Stimulated activated CD4-positive, alpha-beta T cell treated with anti-CD3 and anti-CD28 coated beads, Interleukin-12 subunit alpha, Interleukin-12 subunit beta, amount 100 ng/mL, for 24 hours (primary cell): ENCODE measurements at regions not wholly inside any gene's neighbourhood (a gene's known extent, or its start where the extent isn't known, plus 50 kb on each side); places are given as distances from the start of the nearest gene placed in this dataset.
A peak's percentile ranks its signal among the peaks of the same experiment; 100 is the strongest.
"Not testable (repeated sequence)": the region's sequence is repeated elsewhere in the genome, so short reads cannot be mapped to it uniquely, and the experiment has no call there.

Source experiments
- DNase-seq, 2 experiments: peaks; one replicate each; pipeline ENCODE4 v3.0.0-alpha.2; 2020; ENCODE audit warnings: low read depth in 2 of 2

DNA sequence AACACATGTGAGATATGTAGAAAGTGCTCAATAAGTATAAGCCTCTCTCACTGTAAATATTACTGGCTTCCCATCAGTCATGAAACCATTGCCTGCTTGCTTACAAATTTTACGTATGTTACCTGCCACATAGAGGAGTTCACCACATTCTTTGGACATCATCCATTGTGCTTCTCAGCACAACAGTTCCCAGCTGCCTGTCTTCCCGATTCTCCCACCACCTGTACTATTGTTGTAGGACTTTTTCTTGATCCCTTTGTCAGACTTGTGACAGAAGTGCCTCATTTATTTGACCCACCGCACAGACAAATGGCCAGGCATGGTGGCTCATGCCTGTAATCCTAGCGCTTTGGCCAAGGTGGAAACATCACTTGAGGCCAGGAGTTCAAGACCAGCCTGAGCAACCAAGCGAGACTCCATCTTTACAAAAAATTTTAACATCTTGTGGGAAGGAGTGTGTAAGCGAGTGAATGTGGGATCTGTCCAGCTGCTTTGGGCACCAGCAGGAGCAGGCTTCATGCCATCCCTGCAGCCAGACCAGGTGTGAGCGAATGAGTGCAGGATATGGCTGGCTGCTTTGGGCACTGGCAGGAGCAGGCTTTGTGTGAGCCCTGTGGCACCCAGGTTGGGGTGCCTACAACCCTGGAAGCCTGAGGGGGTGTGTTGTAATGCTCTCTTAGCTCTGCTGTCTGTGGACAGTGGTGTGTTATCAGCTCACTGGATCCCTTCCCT, 139.9 kb upstream of the ELL2 start:
- DNase-seq, result no peak

DNA sequence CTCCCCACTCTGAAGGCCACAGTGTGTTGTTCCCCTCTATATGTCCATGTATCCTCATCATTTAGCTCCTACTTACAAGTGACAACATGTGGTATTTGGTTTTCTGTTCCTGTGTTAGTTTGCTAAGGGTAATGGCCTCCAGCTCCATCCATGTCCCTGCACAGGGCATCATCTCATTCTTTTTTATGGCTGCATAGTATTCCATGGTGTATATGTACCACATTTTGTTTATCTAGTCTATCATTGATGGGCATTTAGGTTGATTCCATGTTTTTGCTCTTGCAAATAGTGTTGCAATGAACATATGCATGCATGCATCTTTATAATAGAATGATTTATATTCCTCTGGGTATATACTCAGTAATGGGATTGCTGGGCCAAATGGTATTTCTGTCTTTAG, 135.8 kb upstream of the ELL2 start:
- DNase-seq, result not testable (repeated sequence)

DNA sequence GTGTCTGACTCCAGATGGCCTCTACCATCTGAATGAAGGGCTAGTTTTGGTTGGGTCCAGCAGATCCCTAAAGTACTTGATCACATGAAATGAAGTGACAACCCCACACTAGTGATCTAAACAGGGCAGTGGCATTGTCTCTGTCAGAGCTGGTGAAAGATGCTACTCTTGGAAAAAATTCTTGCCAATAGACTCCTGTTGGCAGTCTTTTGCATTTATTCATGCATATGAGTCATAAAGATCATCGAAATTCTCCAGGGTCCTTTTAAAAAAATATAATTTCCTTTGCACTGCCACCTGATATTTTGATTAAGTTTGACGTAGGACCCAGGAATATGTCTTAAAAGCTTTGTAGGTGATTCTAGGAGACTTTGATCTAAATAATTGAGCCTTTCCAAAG, 135.1 kb upstream of the ELL2 start:
- DNase-seq, result no peak

DNA sequence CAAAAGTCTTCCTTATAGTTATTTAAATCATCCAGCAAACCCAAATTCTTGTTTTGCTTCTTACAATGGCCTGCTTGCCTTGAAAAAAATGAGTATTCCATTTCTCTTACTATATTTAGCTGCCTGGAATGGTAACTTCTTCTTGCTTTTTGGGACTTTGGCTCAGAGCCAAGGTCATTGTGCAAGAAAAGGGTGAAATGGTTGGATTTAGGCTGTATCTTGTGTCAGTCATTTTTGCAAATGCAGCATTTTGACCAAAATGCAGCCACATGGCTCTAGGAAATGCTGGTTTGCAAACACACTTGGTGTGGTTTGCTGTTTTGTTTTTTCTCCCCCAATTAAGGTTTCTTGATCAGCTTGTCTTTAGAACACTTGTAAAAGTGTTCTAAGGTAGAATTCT, 133.3 kb upstream of the ELL2 start:
- no peak for DNase-seq

DNA sequence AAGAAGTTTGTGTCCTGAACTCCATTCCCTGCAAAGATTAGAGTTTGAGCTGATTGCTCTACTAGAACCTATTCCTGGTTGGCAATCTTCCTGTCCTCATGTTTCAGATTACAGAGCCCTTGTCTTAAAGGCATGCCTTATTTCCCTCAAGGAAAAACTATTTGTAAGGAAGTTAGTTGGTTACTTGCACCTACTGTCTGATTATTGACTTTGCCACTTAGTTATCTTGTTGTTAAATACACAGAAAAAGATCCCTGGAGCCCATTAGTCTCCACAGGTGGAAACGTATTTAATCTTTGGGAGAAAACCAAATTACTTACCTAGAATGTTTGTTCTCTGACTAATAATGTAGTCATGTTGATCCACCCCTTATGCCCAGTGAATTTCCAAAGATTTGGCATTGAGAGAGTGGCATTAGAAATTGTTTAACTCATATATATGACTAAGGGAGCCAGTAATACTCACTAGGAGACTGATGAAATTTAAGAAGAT, 132.3 kb upstream of the ELL2 start:
- no peak for DNase-seq

DNA sequence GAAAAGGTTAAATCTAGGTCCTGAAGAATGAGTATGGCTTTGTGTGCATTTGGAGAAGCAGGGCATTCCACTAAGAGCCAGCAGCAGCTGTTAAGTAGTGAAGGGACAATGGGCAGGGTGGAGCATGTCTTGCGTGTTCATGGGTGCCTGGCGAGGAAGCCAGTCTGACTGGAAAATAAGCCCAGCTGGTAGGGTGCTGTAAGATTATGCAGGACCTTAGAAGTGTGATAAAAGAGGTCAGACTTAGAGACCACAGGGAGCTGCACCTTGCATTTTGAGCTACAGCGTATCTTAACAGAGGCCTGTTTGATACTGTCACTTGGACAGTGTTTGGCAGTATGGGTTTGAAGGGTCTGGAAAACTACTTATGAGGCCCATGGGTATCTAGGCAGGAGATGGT, 131.7 kb upstream of the ELL2 start:
- DNase-seq, result no peak

DNA sequence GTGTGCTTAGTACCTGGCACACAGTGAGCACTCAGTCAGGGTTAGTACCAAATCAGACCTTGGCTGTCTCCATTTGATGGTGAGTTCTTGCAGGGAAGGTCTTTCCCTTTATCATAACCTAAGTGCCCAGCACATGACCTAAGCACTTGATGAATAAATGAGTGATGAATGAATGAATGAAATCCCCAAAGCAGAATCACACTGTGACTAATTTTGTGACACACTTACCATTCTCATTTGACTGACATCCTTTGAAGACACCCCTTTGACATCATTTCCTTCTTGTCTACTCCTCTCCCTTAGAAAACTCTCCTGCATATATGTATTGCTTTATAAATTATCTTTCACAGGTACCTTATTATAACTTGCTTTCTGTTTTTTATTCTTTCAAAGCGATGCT, 130.2 kb upstream of the ELL2 start:
- no peak for DNase-seq

DNA sequence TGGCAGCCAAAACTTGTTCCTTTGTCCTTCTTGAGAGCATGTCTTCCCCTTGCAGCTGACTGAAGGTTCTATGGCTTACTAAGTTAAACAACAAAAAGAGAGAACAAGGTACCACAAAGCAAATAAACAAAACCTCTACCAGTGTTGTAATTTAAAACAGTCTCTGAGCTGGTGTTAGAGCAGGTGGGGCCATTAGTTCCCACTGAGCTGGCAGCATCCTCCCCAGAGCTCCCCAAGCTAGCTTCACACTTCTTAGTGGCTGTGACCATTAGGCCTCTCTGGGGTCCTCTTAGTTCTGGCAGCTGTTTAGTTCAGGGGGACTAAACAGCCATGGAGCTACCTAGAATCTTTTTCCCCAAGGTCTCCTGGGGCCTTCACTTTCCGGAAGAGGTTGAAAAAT, 128.6 kb upstream of the ELL2 start:
- DNase-seq, result no peak

DNA sequence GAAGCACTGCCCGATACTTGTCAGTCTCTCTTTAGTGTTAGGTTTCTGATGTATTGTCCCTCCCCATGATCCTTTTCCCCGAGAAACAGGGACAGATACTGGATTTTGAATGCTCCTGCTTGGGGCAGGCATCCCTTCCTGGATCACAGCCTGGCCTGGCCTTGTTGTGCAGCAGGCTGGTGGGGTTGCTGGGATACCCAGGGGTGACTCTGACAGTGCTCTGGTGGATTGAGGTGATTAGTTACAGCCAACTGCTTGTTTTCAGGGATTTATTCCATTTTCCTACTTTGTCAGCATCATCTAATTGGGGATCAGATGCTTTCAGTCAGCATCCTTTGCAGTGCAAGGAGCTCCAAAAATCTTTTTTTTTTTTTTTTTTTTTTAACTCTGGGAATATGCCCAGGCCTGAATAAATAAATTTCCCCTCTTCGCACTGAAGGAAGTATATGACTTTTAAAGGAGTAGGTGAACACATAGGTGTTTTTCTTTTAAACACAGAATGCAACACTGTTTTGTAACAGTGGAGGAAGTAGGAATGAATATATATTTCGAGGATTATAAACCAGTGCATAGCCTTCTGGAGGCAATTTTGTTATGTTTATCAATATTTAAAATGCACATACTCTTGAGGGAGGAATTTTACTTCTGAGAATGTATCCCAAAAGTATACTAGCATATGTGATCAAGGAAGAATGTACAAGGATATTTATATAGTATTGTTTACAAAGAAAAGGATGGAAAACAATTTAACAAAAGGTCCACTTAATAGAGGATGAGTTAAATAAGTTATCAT, 127.3 kb upstream of the ELL2 start:
- no peak for DNase-seq

DNA sequence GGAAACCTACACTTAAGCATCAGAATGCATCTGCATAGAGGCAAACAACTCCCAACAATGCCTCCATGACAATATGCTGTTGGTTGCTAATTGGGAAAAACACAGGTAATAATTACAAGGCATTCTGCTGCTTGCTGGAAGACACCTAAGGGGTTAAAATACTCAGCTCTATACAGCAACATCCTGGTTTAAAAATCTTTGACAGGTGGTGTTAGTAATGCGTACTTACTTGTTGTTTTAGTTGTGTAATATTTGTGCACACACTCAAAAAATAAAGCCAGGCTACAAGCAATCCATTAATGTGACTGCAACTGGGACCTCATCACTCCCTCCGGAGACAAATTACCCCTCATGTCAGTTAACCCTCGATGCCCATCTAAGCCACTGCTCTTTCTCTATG, 126.3 kb upstream of the ELL2 start:
- DNase-seq, result no peak

DNA sequence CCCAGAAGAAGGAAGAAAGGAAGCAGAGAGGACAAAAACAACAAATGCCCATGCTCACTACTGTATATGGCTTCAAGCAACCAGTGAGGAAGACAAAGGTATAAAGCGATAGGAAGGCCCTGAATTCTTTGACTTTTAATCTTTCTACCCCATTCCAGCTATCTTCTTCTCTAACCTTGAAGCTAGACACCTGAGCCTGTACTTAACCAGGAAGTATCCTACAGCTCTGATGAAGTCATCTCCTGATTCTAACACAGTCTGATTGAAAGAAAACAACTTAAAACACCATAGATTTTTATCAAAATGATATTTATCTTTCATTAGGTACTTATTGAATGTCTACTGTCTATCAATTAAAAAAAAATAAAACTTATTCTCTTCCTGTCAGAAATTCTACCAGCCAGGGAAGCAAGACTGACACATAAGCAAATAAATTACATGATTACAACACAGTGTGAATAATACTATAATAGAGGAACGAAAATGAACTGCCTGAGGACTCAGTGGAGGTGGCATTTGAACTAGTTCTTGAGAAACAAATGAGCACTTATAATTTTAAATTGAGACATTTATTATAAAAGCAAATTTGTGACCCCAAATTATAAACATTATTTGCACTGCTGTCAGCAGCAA, 123.3 kb upstream of the ELL2 start:
- no peak for DNase-seq

DNA sequence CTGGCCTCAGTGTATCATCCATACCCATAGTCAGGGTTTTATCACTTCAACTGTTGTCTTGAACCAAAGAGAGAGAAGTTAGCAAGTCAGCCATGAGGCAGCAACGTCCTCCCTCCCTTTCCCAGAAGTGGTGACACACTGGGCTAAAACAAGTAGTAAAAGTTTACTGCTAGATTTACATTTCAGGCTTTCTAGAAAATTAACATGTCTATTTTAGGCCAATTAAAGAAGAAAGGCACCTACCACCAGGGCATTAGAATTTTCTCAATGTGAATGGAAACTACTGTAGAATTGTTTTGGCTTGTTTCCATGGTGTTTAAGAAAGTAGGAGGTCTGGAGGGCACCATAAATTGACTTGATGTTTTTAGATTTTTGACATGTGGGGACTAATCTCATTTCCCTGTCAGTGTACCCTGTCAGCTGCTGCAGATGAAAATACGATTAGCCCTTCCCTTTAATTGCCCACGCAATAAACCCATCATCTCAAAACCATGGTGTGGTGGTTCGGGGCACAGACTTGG, 121.8 kb upstream of the ELL2 start:
- DNase-seq, result no peak

DNA sequence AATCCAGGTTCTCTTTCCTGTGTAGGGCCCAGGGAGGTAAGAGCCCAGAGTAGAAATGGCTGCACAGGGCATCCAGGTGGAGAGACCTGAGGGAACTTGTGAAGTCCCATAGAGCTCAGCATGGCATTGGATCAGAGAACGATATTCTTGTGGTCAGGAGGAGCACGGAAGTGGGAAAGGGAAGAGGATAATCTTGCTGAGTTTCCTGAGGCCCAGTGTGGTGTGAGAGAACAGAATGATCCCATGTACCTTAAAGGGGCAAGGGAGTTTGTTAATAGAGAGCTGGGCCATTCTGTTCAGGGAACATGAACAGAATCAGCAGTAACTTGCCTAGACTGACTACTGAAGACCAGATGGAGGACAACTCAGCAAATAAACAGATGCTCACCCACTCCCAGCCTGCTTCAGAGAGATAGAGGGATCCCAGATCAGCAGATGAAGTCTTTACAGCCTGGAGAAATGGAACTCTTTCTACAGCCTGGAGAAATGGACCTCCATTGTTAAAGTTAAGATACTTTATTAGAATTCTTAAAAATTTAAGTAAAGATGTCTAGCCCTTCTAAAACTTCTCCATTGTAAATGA, 119.7 kb upstream of the ELL2 start:
- no peak for DNase-seq

DNA sequence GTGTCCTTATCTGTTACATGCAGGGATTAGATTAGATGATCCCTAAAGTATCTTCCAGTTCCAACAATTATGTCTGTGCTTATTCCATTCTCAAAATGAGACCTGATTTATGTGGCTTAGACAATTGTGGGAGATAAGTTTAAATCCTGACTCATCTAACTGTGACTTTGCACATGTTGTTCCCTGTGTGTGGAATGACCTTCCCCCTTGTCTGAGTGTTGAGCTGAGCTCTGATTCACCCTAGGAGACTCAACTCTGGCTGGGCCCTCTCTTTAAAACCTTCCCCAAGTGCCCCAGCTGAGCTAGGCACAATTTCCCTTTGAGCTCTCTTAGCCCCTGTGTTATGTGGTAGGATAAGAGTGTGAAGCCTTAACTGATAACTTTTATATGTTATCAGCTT, 118.9 kb upstream of the ELL2 start:
- no peak for DNase-seq

DNA sequence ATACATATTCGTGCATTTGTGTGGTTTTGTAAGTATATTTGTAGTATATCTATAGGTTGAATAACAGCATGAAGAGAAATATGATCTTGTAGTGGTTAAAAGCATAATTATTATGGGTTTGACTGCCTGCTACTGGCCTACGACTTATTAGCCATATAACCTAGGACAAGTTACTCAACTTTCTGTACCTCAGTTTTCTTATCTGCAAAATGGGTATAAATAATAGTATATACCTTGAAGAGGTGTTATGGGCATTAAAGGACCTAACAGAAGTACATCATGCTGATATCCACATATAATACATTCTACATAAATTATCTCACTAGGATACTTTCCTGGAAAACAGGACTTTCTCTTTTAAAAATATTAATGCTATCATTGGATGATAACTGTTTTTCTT, 118.3 kb upstream of the ELL2 start:
- DNase-seq, result no peak

DNA sequence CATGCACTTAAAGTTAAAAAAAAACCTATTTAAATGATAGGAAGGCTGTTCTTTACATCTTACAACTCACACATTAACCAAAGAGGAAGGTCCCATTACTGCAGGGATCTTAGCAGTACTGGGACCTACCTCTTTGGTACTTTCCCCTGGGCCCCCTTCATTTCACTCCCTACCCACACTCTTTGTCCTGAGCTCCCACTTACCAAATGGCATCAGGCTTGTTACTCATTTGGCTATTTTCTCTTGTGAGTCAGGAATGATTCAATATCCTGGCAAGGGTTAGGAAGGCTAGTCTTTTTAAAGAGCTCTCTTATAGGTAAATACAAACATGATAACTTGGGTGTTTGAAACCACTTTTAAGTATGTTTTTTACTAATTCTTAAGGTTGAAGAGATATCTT, 117.4 kb upstream of the ELL2 start:
- DNase-seq, result peak in 1 of 2 experiments; percentile 22

DNA sequence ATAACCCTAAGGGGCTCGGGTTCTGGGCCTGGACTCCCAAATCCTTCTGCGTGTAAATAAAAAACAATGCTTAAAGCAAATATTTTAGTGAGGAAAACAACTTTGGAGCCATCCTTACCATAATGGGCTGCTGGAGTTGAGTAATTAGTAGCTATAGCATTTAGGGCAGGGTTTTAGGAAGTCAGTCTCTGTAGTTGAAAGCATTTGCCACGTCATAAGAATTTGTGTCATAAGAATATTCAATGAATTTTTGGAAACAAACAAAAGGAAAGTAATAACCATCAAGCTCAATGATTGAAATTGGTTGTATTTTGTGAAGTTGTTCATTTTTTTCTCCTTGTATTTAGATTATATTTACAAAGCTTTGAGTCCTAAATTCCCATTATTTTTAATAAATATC, 114.8 kb upstream of the ELL2 start:
- no peak for DNase-seq

DNA sequence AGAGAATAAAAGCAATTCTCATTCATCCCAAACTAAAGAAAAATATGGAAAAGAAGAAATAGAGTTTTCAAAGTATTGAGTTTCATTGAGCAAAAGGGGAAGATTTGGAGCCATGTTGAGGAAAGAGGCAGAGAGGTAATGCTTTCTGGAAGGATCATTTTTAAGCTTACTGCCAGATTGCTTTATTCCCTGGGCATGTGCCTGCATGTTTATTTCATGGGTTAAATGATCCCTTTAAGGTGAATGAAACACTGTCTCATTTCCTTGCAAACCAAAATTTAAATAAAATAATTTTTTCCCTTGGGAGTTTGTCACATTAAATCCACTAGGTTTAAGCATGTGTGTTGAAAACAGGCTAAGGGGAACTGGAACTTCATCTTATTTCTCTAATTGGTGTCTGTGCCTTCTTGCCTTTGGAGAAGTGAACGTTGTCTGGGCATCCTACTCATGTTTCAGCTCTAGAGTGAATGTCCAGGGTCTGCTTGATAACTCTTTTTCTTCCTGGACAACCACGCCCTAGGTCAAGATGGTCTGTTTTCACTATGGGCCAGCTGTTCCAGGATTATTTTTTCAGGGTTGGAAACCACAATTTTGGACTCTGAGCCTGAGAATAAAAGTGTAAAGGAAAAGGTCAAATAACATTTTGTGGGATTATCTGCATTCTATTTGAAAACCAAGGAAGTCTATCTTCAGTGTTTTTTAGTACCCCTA, 114.1 kb upstream of the ELL2 start:
- no peak for DNase-seq

DNA sequence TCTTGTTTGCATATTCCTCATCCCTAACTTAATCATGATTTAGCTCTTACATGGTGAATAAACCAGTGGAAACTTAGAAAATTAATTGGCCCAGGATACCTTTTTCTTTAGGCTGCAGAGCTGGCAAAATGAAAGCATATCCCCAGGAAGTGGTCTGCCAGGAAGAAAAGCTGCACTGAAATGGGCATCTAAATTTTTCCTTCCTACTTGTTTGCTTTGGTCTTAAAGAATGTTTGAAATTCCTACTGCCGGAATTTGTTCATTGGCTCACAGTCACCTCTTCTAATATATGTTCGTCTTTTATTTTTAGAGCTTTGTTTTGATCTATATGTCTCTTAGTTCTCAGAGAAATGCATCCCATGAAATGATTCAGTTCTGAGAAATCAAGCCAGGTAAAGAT, 113.2 kb upstream of the ELL2 start:
- DNase-seq, result no peak

DNA sequence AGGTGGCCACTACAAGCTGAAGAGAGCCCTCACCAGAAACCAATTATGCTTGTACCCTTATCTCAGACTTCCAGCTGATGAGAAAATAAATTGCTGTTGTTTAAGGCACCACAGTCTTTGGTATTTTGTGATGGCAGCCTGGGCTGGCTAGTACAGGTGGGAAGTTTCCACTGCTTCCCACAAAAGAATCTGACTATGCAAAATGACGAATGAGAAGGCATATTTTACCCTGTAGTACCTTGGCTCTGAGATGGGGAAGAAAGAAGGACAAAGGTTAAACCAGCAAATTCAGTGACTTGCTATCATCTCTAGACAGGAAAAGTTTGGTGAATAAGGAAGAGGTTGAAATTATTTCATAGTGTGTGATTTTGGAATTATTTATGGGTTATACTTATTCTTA, 112.8 kb upstream of the ELL2 start:
- DNase-seq, result no peak

DNA sequence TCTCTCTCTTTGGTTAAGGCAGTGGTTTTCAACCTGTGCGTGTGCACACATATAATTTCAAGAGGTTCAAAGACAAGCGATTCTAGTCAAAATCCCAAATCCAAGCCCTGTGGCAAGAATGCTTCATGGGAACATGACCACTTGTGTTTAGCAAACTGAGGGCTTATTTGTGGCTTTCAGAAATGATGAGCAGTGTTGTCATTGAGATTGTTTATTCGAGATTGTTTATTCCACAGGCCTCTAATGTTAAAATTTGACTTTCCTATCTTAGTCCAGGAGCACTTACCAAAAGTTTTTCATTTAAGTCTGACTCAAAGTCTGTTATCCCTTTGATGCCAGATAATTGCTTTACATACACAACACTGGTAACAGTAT, 111.1 kb upstream of the ELL2 start:
- no peak for DNase-seq
